ENCODE measurements at regions not wholly inside any gene's neighbourhood (a gene's known extent, or its start where the extent isn't known, plus 50 kb on each side); places are given as distances from the start of the nearest gene placed in this dataset.
"Not testable (repeated sequence)": the region's sequence is repeated elsewhere in the genome, so short reads cannot be mapped to it uniquely, and the experiment has no call there.

DNA sequence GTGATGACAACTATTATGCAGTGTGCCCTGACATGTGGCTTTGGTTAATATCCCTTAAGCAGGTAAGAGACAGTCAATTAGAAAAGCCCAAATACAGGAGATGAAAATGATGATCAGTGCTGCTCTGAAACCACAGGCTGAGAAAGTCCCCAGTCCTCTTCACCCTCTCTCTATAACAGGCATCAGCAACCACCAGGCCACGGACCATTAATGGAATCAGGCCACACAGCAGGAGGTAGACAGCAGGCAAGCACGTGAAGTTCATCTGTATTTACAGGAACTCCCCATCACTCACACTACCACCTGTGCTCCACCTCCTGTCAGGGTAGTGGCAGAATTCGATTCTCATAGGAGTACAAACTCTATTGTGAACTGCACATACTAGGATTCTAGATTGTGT, 591.6 kb upstream of the CYLC2 start:
- no peak for DNase-seq

DNA sequence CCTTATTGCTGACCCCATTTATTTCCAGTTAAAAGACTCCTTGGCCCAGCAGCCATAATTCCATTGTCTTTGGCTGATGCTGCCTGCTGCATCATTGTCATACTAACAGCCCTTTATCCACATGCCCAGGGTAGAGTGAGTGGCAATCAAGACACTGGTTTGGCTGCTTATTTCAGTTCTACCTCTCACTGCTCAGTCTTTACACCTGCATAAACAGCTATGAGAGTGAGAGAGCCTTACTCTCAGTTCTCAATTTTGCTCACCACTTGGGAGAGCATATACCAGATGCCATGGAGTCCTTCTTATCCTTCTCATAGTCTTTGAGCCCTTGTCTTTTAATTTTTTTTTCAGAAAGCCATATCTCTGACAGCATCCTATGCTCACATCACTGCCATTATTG, 596.9 kb upstream of the CYLC2 start:
- no peak for DNase-seq

DNA sequence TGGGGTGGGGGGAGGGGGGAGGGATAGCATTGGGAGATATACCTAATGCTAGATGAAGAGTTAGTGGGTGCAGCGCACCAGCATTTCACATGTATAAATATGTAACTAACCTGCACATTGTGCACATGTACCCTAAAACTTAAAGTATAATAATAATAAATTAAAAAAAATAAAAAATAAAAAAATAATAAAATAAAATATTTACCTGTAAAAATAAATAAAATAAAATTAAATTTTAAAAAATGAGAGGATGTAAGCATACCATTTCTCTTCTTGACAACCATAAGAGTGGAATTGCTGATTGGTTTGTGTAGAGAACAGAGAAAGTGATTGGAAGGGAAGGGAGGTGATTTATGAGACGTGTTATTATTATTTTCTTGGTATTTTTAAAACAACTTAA, 609.5 kb upstream of the CYLC2 start:
- DNase-seq, result not testable (repeated sequence)

DNA sequence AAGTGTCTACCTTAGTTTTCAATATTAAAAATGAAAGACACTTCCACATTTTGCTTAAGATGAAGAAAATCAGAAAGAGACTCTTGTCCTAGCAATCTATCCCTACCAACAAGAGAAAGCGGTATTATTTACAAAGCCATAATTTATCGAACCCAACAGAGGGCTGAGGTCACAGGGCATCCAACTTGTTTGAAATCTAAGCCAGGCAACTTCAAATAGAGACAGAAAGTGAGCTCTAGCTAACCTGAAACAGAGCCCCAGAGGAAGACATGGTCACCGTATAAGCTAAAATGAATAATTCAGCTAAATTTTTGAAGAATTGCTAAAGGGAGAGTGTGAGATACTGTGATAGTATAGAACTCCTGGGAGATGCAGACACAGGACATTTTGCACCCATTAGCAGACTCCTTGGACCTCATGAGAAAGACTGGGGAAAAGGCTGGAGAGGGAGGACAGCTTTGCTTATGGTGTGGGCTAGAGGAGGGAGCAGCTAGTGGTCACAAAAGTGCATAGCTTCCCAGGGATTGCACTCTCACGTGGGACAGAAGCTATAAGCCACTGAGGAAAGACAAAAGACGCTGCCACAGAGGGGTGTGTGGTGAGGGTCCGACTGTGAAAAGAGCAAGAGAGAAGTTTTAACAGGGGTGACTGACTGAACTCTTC, 624.2 kb upstream of the GRIN3A start:
- DNase-seq, result no peak

DNA sequence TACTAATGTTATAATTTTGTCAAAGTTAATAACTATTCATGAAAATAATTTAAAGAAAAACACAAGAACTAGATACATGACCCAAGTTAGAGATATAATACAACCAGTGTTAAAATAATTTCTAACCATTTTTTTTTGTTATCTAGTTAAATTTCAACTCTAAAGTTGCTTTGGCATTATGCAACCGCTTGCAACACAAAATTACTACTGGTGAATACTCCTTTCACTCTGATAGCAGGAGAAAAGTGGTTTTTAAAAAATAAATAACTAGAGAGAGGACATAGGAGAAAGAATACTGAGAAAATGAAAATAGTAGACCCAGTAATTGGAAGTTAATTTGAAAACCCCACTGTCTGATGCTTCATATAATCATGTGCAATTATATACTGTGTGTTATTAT, 622.4 kb upstream of the GRIN3A start:
- DNase-seq, result no peak

DNA sequence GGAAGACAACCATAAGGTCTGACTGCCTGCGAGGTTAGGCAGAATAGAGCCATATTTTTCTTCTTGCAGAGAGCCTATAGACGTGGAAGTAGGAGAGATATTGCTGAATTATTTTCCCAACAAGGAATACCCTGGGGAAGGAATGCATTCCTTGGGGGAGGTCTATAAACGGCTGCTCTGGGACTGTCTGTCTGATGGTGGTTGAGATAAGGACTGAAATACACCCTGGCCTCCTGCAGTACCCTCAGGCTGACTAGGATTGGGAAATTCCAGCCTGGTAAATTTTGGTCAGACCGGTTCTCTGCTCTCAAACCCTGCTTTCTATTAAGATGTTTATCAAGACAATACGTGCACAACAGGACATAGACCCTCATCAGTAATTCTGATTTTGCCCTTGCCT, 617.5 kb upstream of the GRIN3A start:
- DNase-seq, result no peak

DNA sequence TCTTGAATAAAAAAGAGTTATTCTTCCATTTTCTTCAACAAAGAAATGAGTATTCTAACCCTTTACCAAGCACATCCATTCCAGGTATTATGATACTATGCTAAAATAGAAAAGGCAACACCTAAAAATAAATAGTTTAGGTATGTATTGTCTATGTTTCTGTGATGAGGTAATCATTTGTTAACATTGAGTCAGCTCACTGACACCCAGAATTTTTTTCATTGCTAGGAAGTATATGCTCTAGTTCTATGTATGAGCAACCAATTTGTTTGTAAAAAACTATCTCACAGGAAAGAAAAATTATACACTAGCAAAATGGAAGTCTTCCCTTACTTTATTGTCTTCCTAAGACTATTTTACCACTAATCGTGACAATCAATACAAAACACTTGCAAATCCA, 615.6 kb upstream of the GRIN3A start:
- DNase-seq, result no peak

DNA sequence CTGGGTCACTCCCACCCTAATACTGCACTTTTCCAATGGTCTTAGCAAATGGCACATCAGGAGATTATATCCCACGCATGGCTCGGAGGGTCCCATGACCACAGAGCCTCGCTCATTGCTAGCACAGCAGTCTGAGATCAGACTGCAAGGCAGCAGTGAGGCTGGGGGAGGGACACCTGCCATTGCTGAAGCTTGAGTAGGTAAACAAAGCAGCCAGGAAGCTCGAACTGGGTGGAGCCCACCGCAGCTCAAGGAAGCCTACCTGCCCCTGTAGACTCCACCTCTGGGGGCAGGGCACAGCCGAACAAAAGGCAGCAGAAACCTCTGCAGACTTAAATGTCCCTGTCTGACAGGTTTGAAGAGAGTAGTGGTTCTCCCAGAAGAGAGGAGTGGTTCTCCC, 599.0 kb upstream of the GRIN3A start:
- DNase-seq, result not testable (repeated sequence)

DNA sequence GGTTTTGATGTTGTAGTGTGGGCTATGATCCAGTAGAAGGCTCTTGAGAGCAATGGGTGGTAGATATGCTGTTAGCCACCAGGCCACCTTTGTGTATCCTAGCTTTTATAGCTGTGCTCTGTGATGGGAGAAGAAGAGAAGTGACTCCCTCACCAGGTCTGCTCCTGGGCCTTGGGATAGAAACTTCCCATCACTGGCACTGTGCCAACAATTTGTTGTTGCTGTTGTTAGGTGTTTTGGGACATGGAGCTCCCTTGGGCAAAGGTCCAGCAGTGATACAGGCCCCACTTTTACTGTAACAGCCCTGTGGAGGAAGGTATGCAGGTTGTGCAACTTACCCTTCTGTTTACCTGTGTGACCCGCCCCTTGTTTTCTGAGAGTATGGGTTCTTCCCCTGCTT, 570.9 kb upstream of the GRIN3A start:
- no peak for DNase-seq

DNA sequence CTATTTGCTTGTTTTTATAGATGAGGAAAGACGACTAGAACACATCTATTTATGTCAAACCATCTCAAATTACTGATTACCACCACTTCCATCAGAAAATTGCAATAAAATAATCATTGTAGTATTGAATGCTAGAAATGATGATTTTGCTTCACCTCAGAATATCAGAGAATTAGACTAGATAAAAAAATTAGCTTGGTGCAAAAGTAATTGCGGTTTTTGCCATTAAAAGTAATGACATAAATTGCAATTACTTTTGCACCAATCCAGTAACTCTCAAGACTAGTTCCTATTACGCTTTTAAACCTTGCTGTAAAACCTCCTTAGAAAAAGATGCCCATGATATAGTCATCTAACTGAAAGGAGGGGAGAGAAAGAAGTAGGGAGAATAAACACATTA, 556.7 kb upstream of the GRIN3A start:
- no peak for DNase-seq

DNA sequence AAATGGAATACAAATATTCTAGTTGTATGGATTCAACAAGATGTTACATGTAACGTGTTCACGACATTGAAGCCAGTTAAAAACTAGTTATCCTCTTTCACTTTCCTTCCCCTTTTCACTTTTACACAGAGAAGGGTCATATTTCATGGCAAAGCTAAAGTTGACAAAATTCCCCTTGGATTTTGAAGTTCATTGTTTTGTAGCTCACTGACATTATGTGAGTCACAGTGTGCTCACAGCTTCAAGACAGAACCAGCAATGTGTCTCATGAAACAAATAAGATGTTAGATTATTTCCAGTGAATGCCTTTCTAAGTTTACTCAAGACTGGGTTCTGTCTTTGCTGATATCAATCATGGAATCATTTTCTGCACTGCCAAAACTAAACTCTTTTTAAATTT, 535.5 kb upstream of the GRIN3A start:
- DNase-seq, result no peak

DNA sequence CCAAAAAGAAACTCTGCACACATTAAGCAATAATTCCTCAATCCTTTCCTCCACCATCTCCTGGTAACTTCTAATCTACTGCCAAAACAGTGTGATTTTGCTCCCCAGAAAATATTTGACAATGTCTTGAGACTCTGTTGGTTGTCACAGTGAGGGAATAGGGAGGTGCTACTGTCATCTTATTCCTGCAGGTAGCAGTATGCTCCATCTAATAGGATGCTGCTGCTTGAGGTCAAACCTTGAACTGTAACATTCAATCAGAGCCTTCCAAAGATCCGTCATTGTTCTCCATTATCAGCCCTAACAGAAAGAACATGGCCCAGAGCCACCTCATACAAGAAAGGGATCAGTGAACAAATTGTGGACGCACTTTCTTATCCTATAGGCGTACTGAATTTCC, 514.7 kb upstream of the GRIN3A start:
- no peak for DNase-seq

DNA sequence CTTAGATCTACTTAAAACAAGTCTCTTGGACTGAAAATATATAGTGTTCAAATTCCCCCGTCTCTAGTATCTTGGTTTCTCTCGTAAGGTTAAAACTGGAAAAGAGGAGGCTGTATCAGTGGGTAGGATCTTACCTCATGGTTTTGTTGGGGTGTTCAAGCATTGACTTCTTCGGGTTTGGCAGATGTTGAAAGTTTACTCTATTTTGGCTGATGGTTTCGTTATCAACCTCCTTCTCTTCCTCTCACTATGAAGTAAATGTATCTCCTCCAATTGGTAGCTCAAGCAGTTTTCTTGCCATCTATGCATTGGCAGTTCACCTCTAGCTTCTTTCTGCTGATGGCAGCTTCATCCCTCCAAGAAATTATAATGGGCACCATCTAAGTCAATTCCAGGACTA, 506.5 kb upstream of the GRIN3A start:
- no peak for DNase-seq

DNA sequence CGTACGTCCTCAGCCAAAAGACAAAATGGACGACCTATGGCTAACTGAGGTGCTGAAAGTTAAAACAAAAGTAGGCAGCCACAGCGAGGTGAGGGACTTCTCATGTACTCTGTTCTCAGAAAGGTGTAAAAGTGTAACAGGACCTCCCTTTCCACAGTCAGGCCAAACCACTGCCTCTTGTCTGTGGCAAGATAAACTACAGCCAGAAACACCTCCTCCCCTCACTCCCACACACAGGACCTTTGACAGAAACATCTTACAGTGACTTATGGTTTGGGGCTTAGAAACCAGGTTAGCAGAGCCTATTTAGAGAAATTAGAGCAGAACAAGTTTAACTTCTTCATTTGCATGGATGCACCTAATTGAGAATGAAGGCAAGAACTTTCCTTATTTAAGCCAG, 499.1 kb upstream of the GRIN3A start:
- DNase-seq, result no peak

DNA sequence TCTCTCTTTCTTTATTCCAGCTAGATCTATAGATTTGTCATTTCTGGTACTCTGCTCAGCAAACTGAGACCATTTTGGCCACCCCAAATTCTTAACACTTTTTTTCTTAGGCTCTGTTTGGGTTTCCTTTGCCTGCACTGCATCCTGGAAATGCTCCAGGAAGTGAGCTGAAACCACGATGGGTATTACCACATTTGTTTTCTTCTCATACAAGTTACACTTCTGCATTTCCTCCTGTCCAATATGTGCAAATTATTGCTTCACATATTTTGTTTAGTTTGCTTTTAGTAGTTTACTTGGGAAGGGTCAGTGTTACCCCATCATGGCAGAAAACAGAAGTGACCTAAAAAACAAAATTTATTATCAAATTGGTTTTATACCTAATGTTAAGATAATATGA, 498.6 kb upstream of the GRIN3A start:
- no peak for DNase-seq

DNA sequence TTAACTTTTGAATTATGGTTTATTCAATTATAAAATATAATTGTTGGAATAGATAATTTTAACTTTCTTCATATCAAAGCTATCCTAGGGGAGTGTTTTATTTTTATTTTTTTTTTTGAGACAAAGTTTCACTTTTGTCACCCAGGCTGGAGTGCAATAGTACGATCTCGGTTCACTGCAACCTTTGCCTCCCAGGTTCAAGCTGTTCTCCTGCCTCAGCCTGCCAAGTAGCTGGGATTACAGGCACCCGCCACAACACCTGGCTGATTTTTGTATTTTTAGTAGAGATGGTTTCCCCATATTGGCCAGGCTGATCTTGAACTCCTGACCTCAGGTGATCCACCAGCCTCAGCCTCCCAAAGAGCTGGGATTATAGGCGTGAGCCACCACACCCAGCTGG, 489.0 kb upstream of the GRIN3A start:
- DNase-seq, result not testable (repeated sequence)

DNA sequence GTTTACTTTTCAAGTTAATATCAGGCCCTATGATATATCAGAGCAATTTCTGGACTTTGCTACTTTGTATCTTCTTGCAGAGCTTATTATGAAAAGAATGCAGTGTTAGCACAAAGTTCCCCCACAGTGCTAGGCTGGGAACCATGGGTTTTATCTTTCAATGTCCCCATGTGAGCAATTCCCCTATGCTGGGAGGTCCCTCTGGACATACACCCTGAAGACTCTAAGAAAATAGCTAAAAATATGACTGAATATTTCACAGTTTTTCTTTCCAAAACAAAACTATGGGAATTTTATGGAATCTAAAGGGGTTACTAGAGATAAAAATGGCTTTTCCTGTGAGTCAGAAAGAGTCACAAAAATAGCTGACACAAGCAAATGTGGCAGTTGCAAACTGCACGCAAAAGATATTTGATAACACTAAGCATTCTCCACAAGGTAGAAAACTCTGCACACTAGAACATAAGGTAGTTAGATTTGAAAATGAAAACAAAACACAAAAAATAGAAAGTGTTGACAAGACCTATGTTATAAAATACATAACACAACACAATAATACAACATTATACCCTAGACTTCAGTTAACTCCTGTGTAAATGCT, 487.5 kb upstream of the GRIN3A start:
- DNase-seq, result no peak

DNA sequence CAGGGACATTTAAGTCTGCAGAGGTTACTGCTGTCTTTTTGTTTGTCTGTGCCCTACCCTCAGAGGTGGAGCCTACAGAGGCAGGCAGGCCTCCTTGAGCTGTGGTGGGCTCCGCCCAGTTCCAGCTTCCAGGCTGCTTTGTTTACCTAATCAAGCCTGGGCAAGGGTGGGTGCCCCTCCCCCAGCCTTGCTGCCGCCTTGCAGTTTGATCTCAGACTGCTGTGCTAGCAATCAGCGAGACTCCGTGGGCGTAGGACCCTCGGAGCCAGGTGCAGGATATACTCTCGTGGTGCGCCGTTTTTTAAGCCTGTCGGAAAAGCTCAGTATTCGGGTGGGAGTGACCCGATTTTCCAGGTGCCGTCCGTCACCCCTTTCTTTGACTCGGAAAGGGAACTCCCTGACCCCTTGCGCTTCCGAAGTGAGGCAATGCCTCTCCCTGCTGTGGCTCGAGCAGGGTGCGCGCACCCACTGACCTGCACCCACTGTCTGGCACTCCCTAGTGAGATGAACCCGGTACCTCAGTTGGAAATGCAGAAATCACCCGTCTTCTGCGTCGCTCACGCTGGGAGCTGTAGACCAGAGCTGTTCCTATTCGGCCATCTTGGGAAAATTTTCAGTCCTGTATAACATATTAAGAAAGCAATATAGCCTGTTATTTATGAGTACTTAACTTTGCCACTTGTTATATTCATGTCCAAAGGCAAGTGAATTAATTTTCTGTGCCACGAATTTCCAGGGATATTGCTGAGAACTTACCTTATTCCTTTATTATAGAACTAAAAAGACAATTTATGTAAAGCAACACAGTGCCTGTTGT, 485.1 kb upstream of the GRIN3A start:
- not testable (repeated sequence) for DNase-seq

DNA sequence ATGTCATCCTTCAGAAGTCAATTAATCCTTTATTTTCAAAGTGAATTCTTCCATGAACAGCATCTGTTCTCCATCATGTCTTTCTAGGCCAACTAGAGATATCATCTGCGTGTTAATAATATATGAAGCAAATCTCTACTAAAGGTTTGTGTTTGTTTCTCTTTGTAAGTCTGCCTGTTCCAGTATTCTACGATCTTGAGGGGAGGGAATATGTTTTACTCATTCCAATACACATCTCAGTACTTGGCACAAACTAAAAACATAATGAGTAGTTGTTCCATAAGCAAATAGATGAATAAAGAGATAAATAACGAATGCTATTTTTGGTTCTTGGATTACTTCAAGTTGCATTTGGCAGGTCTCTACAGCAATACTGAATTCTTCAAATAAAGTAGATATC, 470.7 kb upstream of the GRIN3A start:
- DNase-seq, result no peak

DNA sequence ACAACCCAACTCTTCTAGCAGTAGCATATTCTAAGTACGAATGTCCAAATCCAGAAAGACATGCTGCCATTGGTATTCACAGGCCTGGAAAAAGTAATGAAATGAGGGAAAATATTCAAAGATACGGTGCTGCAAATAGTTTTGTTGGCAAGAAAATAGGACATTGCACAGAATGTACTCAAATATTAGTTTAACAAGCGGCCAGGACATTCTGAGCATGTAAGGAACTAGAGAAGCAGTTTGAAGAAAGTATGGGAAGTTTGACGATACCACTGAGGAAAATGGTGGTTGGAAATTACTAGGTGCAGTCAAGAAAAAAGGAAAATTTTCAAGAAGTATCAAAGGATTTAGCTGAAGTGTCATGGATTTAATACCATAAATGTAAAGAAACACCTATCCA, 468.0 kb upstream of the GRIN3A start:
- no peak for DNase-seq

DNA sequence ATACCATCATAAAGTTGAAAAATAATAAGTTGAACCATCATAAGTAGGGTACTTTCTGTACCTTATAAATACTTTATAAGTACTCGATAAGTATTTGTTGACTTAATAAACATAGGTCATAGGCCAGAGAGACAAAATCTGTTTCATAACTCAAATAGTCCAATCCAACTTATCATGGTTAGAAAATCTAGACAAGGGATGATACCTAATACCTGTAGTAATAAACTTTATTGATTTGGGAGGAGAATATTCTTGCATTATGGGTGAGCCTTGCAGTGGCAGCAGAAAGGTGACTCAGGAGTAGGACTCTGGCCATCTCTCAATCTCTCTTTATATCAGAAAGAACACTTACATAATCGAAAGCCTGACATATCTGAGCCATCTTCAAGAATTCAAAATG, 466.8 kb upstream of the GRIN3A start:
- DNase-seq, result no peak

DNA sequence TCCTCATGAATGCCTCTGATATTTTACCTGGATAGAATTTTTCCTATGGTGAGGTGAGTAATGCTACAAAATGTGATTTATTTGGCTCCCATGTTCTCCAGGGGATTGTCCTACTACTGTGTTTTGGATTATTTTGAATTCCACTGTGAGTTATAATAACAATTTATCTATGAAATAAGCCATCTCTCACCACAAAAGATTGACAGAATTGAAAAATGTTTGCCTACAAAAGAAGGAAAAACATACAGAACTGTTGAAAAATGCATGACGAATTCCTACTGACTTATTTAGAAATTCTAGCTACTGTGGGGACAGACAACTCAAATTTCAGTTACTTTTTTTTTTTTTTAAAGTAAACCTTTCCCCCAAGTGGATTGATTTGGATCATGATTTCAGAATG, 463.7 kb upstream of the GRIN3A start:
- no peak for DNase-seq

DNA sequence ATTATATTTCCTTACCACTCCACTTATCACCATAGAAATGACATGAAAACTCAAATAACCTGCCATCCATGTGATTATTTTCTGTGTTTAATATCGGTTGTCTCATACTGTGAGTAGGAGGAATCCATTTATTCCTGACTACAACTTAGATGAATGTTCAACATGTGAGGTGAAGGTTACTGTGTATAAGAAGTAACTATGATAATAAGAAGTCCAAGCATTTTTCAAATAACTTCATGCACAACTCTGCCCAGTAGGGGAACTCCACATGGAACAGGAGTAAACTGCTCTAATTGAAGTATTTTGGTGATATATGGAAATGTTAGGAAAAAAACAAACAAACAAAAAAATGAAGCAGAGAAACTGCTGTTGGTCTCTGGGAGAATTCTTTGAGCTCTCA, 447.5 kb upstream of the GRIN3A start:
- DNase-seq, result no peak

Measured in anterior cingulate cortex (tissue), 58 donors.